Osteoblast (primary cell): ENCODE measurements at regions not wholly inside any gene's neighbourhood (a gene's known extent, or its start where the extent isn't known, plus 50 kb on each side); places are given as distances from the start of the nearest gene placed in this dataset.
A peak's percentile ranks its signal among the peaks of the same experiment; 100 is the strongest.
"Not testable (repeated sequence)": the region's sequence is repeated elsewhere in the genome, so short reads cannot be mapped to it uniquely, and the experiment has no call there.

Source experiments
- DNase-seq: peaks from one replicate; pipeline ENCODE4 v3.0.0; 2011; ENCODE audit warnings: low spot score, mixed read lengths; ENCODE audit not compliant: insufficient read length; ENCODE audit errors: missing footprints
- H2AFZ ChIP-seq: 2 replicates; pipeline ENCODE4 v1.6.0; 2011; ENCODE audit warnings: mild to moderate bottlenecking, low read length
- H3K27ac ChIP-seq: 2 replicates; pipeline ENCODE4 v1.5.1; 2011; ENCODE audit warnings: mild to moderate bottlenecking, low read depth, low read length, moderate library complexity
- H3K27me3 ChIP-seq: 2 replicates; pipeline ENCODE4 v1.6.0; 2012; ENCODE audit warnings: mild to moderate bottlenecking, control low read depth, inconsistent platforms, low read length, moderate library complexity; ENCODE audit not compliant: insufficient read depth
- H3K36me3 ChIP-seq: 2 replicates; pipeline ENCODE4 v1.5.1; 2011; ENCODE audit warnings: mild to moderate bottlenecking, low read length, control low read depth, moderate library complexity; ENCODE audit not compliant: insufficient read depth
- H3K4me1 ChIP-seq: 2 replicates; pipeline ENCODE4 v1.5.1; 2011; ENCODE audit warnings: mild to moderate bottlenecking, low read length, control low read depth, moderate library complexity; ENCODE audit not compliant: insufficient read depth
- H3K4me2 ChIP-seq: 2 replicates; pipeline ENCODE4 v1.6.0; 2011; ENCODE audit warnings: mild to moderate bottlenecking, low read length; ENCODE audit not compliant: insufficient read depth
- H3K4me3 ChIP-seq: fragments of 200-600 bp; sonication (generic); 3 replicates; pipeline ENCODE4 v1.5.1; 2012; ENCODE audit warnings: mild to moderate bottlenecking, low read length, inconsistent platforms; ENCODE audit not compliant: insufficient read depth
- H3K79me2 ChIP-seq: 2 replicates; pipeline ENCODE4 v1.6.0; 2012; ENCODE audit warnings: mild to moderate bottlenecking, low read length, control low read depth, inconsistent platforms; ENCODE audit not compliant: insufficient read depth
- H3K9me3 ChIP-seq: 2 replicates; pipeline ENCODE4 v1.5.1; 2011; ENCODE audit warnings: low read depth, low read length, control low read depth
- H4K20me1 ChIP-seq: 2 replicates; pipeline ENCODE4 v1.6.0; 2012; ENCODE audit warnings: mild to moderate bottlenecking, low read length, control low read depth; ENCODE audit not compliant: insufficient read depth
- TF ChIP-seq, protein P1 (sequence below): IDR thresholded peaks from 2 replicates; pipeline ENCODE4 v1.5.1; 2011; ENCODE audit warnings: mild to moderate bottlenecking, low read depth, low read length, moderate library complexity; ENCODE audit errors: extremely low read depth

DNA sequence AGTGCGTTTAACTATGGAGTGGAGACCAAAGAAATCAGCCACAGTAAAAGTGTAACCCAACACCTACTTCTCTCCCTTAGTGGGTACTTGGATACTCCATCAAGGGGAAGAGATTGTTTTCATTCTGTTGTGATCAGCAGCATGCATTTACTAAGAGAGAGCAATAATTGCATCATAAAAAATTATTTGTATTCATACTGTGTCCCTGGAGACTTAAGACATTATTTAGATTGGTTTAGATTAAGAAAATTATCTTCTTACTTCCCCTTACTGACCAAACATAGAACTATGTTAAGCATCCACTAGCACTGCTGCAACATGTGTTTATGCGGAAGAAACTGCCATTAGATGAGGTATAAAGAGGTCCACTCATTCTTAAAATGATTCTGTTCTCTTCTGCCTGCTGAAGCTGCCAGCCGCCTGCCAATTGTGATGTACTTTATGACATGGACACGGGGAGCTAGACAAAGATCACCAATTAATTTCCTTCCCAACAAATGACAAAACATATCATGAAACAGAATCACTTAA, 738.5 kb downstream of the DIAPH3 start:
- no peaks in the 10 kb centered on the region for H3K27me3 ChIP-seq
- H2AFZ ChIP-seq, result no peak overlapping the region
- H3K79me2 ChIP-seq, result no peaks in the 10 kb centered on the region
- H3K27ac ChIP-seq, result peak overlapping the region; percentile 54
- no peak overlapping the region for H3K4me3 ChIP-seq
- no peaks in the 10 kb centered on the region for H4K20me1 ChIP-seq
- TF ChIP-seq, protein P1, sequence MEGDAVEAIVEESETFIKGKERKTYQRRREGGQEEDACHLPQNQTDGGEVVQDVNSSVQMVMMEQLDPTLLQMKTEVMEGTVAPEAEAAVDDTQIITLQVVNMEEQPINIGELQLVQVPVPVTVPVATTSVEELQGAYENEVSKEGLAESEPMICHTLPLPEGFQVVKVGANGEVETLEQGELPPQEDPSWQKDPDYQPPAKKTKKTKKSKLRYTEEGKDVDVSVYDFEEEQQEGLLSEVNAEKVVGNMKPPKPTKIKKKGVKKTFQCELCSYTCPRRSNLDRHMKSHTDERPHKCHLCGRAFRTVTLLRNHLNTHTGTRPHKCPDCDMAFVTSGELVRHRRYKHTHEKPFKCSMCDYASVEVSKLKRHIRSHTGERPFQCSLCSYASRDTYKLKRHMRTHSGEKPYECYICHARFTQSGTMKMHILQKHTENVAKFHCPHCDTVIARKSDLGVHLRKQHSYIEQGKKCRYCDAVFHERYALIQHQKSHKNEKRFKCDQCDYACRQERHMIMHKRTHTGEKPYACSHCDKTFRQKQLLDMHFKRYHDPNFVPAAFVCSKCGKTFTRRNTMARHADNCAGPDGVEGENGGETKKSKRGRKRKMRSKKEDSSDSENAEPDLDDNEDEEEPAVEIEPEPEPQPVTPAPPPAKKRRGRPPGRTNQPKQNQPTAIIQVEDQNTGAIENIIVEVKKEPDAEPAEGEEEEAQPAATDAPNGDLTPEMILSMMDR, result no peak
- DNase-seq, result no peak
- H3K9me3 ChIP-seq, result no peaks in the 10 kb centered on the region
- H3K4me2 ChIP-seq, result no peak overlapping the region
- peaks cover 4% of the 10 kb centered on the region for H3K4me1 ChIP-seq
- no peaks in the 10 kb centered on the region for H3K36me3 ChIP-seq

DNA sequence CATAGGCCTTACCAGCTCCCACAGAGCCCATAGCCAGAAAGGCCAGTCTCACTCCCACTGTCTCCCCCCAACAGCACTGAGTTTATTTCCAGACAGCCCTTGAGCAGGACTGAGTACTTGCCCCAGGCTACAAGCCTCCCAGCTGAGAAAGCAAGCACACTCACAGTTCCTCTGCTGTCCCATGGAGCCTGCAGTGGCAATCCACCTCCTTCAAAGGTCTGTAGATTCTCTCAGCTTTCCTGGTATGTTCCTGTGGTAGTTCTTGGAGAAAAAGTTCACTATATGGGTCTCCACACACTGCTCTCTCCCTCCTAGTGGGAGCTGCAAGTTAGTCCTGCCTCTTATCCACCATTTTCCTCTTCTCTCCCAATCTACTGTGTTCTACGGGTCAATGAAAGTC, 728.7 kb downstream of the DIAPH3 start:
- DNase-seq, result no peak
- no peaks in the 10 kb centered on the region for H3K27me3 ChIP-seq
- no peak overlapping the region for H2AFZ ChIP-seq
- no peak overlapping the region for H3K27ac ChIP-seq
- H3K36me3 ChIP-seq, result no peaks in the 10 kb centered on the region
- no peak overlapping the region for H3K4me3 ChIP-seq
- no peaks in the 10 kb centered on the region for H3K79me2 ChIP-seq
- no peaks in the 10 kb centered on the region for H4K20me1 ChIP-seq
- H3K4me1 ChIP-seq, result no peaks in the 10 kb centered on the region
- H3K9me3 ChIP-seq, result no peaks in the 10 kb centered on the region
- H3K4me2 ChIP-seq, result no peak overlapping the region
- TF ChIP-seq, protein P1, result no peak

DNA sequence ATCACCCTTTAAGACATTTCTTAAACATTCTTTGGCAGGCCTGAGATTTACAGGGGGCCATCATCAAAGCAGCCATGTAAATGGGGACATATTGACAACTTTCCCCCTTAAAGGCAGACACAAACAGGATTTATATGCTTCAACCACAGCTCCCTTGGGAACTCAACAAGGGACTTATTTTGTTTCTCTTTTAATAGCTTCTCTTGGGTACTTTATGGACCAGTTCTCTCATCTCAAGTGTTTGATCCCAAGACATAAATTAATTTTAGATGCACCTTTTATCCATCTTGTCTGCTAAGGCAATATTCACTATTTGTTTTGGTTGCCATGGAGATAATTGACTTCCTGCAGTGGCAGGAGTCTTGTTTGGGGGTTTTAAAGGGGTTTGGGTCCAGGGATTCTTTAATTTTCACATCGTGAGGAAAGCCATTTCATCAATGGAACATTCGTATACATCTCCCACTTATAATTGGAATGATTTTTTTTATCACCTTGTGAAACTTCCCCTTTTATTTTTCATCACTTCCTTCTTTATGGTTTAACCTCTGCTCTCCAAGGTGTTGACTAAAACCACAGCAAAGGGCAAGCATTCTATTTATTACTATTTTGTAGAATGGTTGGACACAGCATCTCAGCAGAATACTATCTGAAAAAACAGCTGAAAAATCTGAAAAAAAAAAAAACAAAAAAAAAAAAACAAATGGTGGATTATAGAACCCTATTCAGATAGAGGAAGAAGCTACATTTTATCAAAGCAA, 726.0 kb downstream of the DIAPH3 start:
- H3K27me3 ChIP-seq, result no peaks in the 10 kb centered on the region
- H3K4me2 ChIP-seq, result no peak overlapping the region
- H3K36me3 ChIP-seq, result no peaks in the 10 kb centered on the region
- H2AFZ ChIP-seq, result no peak overlapping the region
- H3K27ac ChIP-seq, result no peak overlapping the region
- TF ChIP-seq, protein P1, result no peak
- DNase-seq, result no peak
- no peaks in the 10 kb centered on the region for H3K4me1 ChIP-seq
- H3K9me3 ChIP-seq, result no peaks in the 10 kb centered on the region
- no peaks in the 10 kb centered on the region for H4K20me1 ChIP-seq
- no peak overlapping the region for H3K4me3 ChIP-seq
- H3K79me2 ChIP-seq, result no peaks in the 10 kb centered on the region

DNA sequence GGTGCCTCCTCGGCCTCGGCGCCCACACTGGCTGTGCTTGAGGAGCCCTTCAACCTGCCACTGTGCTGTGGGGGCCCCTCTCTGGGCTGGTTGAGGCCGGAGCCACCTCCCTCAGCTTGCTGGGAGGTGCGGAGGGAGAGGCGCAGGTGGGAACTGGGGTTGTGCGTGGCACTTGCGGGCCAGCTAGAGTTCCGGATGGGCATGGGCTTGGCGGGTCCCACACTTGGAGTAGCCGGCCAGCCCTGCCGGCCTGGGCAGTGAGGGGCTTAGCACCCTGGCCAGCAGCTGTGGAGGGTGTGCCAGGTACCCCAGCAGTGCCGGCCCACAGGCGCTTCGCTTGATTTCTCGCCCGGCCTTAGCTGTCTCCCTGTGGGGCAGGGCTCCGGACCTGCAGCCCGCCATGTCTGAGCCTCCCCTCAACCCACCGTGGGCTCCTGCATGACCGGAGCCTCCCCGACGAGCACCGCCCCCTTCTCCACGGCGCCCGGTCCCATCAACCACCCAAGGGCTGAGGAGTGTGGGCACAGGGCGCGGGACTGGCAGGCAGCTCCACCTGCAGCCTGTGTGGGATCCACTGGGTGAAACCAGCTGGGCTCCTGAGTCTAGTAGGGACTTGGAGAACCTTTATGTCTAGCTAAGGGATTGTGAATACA, 723.8 kb downstream of the DIAPH3 start:
- DNase-seq, result no peak
- TF ChIP-seq, protein P1, result no peak
- no peaks in the 10 kb centered on the region for H3K9me3 ChIP-seq
- H3K27ac ChIP-seq, result no peak overlapping the region
- no peaks in the 10 kb centered on the region for H3K36me3 ChIP-seq
- no peak overlapping the region for H2AFZ ChIP-seq
- no peaks in the 10 kb centered on the region for H3K4me1 ChIP-seq
- H3K4me2 ChIP-seq, result no peak overlapping the region
- H3K4me3 ChIP-seq, result no peak overlapping the region
- H4K20me1 ChIP-seq, result no peaks in the 10 kb centered on the region
- no peaks in the 10 kb centered on the region for H3K27me3 ChIP-seq
- H3K79me2 ChIP-seq, result no peaks in the 10 kb centered on the region

DNA sequence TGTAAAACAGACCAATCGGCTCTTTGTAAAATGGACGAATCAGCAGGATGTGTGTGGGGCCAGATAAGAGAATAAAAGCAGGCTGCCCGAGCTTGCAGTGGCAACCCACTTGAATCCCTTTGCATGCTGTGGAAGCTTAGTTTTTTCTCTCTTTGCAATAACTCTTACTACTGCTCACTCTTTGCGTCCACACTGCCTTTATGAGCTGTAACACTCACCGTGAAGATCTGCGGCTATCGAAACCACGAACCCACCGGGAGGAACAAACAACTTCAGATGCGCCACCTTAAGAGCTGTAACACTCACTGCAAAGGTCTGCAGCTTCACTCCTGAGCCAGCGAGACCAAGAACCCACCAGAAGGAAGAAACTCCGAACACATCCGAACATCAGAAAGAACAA, 722.7 kb downstream of the DIAPH3 start:
- not testable (repeated sequence) for H3K27ac ChIP-seq, H4K20me1 ChIP-seq, H3K4me3 ChIP-seq, H3K27me3 ChIP-seq, H3K9me3 ChIP-seq, H2AFZ ChIP-seq, H3K36me3 ChIP-seq, H3K4me1 ChIP-seq, H3K79me2 ChIP-seq, DNase-seq, H3K4me2 ChIP-seq
